Neuronal stem cell (in vitro differentiated cells): ENCODE measurements at regions not wholly inside any gene's neighbourhood (a gene's known extent, or its start where the extent isn't known, plus 50 kb on each side); places are given as distances from the start of the nearest gene placed in this dataset.

ENCODE experiments used
- DNase-seq: peaks from one replicate; pipeline ENCODE4 v3.0.0-alpha.2; 2013; ENCODE audit warnings: low spot score
- H2AFZ ChIP-seq: one replicate; pipeline ENCODE4 v1.6.1; 2013; ENCODE audit warnings: mild to moderate bottlenecking, low read length, inconsistent platforms
- H2AK5ac ChIP-seq: 2 replicates; pipeline ENCODE4 v1.6.1; 2013; ENCODE audit warnings: low read depth, mild to moderate bottlenecking, inconsistent platforms, low read length, moderate library complexity, mixed read lengths
- H2BK120ac ChIP-seq: 2 replicates; pipeline ENCODE4 v1.6.1; 2013; ENCODE audit warnings: low read depth, mild to moderate bottlenecking, inconsistent platforms, low read length, moderate library complexity, mixed read lengths
- H2BK12ac ChIP-seq: one replicate; pipeline ENCODE4 v1.6.1; 2013; ENCODE audit warnings: low read length, inconsistent platforms
- H2BK15ac ChIP-seq: 2 replicates; pipeline ENCODE4 v1.6.1; 2013; ENCODE audit warnings: mild to moderate bottlenecking, low read length, inconsistent platforms, mixed read lengths
- H2BK5ac ChIP-seq: one replicate; pipeline ENCODE4 v1.6.1; 2013; ENCODE audit warnings: inconsistent platforms, mild to moderate bottlenecking, low read length, moderate library complexity
- H3K14ac ChIP-seq: one replicate; pipeline ENCODE4 v1.6.1; 2013; ENCODE audit warnings: low read length, inconsistent platforms
- H3K18ac ChIP-seq: 2 replicates; pipeline ENCODE4 v1.6.1; 2013; ENCODE audit warnings: low read length, inconsistent platforms
- H3K23ac ChIP-seq: 2 replicates; pipeline ENCODE4 v1.6.1; 2013; ENCODE audit warnings: low read depth, mild to moderate bottlenecking, mixed read lengths, low read length, inconsistent platforms; ENCODE audit not compliant: poor library complexity
- H3K27ac ChIP-seq: replicated peaks from 3 replicates; pipeline ENCODE4 v1.5.1; 2013; ENCODE audit warnings: low read length, inconsistent platforms
- H3K27me3 ChIP-seq, 3 experiments: 2 replicates each; pipeline ENCODE4 v1.6.1; 2013; ENCODE audit warnings: low read length in 3 of 3, mild to moderate bottlenecking in 2 of 3, inconsistent platforms in 1 of 3, low read depth in 1 of 3, mixed read lengths in 1 of 3, moderate library complexity in 1 of 3; ENCODE audit not compliant: control insufficient read depth in 3 of 3, insufficient read depth in 3 of 3
- H3K36me3 ChIP-seq, 2 donors: replicated peaks in 1 of 2; 2 replicates each; pipeline ENCODE4 v1.6.1; 2013; ENCODE audit warnings: low read length in 2 of 2; ENCODE audit not compliant: control insufficient read depth in 2 of 2, insufficient read depth in 2 of 2
- H3K4ac ChIP-seq: 2 replicates; pipeline ENCODE4 v1.6.1; 2013; ENCODE audit warnings: inconsistent platforms, mild to moderate bottlenecking, low read length, moderate library complexity
- H3K4me1 ChIP-seq, 2 donors: 1 replicate in 1 of 2; 2 replicates in 1 of 2; pipeline ENCODE4 v1.6.1; 2013; ENCODE audit warnings: low read length in 2 of 2, low read depth in 1 of 2; ENCODE audit not compliant: control insufficient read depth in 2 of 2, insufficient read depth in 1 of 2
- H3K4me2 ChIP-seq: one replicate; pipeline ENCODE4 v1.6.1; 2013; ENCODE audit warnings: mild to moderate bottlenecking, low read length, inconsistent platforms; ENCODE audit not compliant: insufficient read depth, poor library complexity, severe bottlenecking
- H3K4me3 ChIP-seq, 2 donors: 2 replicates each; pipeline ENCODE4 v1.5.1; 2013; ENCODE audit warnings: low read length in 2 of 2, mild to moderate bottlenecking in 2 of 2, inconsistent platforms in 1 of 2, moderate library complexity in 1 of 2
- H3K79me1 ChIP-seq: one replicate; pipeline ENCODE4 v1.6.1; 2013; ENCODE audit warnings: low read depth, mild to moderate bottlenecking, inconsistent platforms, low read length, moderate library complexity
- H3K9ac ChIP-seq: one replicate; pipeline ENCODE4 v1.6.1; 2013; ENCODE audit warnings: mild to moderate bottlenecking, low read depth, low read length, inconsistent platforms; ENCODE audit not compliant: poor library complexity
- H3K9me3 ChIP-seq, 2 donors: replicated peaks in 1 of 2; 2 replicates each; pipeline versions ENCODE3 to v1.6.1; 2013; ENCODE audit warnings: low read length in 2 of 2, mild to moderate bottlenecking in 2 of 2, inconsistent platforms in 1 of 2, low read depth in 1 of 2, mixed read lengths in 1 of 2, moderate library complexity in 1 of 2; ENCODE audit not compliant: control insufficient read depth in 2 of 2, insufficient read depth in 1 of 2
- H4K8ac ChIP-seq: one replicate; pipeline ENCODE4 v1.6.1; 2013; ENCODE audit warnings: low read depth, mild to moderate bottlenecking, inconsistent platforms, low read length, moderate library complexity
- H4K91ac ChIP-seq: one replicate; pipeline ENCODE4 v1.6.1; 2013; ENCODE audit warnings: low read length, low read depth, mild to moderate bottlenecking, inconsistent platforms; ENCODE audit not compliant: poor library complexity
- WGBS, 2 donors: extraction: QIAGEN DNeasy Blood & Tissue Kit; methylation state at CpG; one replicate each; pipeline ENCODE4 v1.1.7; 2013; ENCODE audit warnings: missing lambda C conversion rate in 2 of 2, mixed read lengths in 1 of 2; ENCODE audit not compliant: insufficient read length in 2 of 2, insufficient replicate concordance in 1 of 2; ENCODE audit errors: extremely low coverage in 2 of 2; 5-methylcytosine and 5-hydroxymethylcytosine counted together

- no CpG with 5 or more reads among the region's 1 CpG for WGBS, 2 donors
- Histone ChIP-seq H3K79me1 (no peaks in the 10 kb centered on the region), H2BK120ac (no peak overlapping the region), H3K4ac (no peak overlapping the region), H4K91ac (no peak overlapping the region), H3K18ac (no peak overlapping the region), H3K27me3 (no peaks in the 10 kb centered on the region), H3K4me1 (peaks cover 0 to 2% of the 10 kb centered on the region in 2 donors), H2AK5ac (no peak overlapping the region), H2BK5ac (no peak overlapping the region), H3K23ac (no peak overlapping the region), H3K9ac (no peak overlapping the region), H3K4me2 (no peak overlapping the region), H3K14ac (no peak overlapping the region), H3K4me3 (no peak overlapping the region), H2AFZ (no peak overlapping the region), H4K8ac (no peak overlapping the region), H2BK12ac (no peak overlapping the region), H3K27ac (no peak overlapping the region), H3K36me3 (no peaks in the 10 kb centered on the region), H2BK15ac (no peak overlapping the region), H3K9me3 (no peaks in the 10 kb centered on the region)
- DNase-seq, result no peak
Measured at GRCh38 chr16:65260746-65261145, 138.9 kb upstream of the CDH11 start.

DNA sequence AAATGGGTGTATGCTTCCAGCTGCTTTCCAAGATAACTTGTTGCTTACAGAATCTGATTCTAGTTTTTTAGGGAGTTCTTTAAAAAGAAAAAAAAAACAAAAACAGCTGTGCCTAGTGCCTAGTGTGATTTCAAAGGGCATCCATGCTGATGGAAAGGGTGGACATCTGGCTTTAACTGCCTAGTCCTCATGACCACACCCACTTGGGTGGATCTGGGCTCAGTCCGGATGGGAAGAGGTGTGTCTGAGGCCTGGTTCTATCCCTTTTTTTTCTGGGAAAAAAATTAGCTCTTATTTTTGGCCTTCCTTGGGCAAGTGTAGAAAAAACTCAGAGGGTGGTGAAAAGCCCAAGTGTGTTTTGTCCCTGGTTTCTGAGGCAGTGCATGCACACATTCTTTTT lies 132.3 kb upstream of the CDH11 start:
- WGBS, 2 donors, result no CpG with 5 or more reads among the region's 1 CpG
- H3K36me3 ChIP-seq, result no peaks in the 10 kb centered on the region
- no peak overlapping the region for H3K4me2 ChIP-seq
- no peaks in the 10 kb centered on the region for H3K27me3 ChIP-seq
- no peak overlapping the region for H2BK120ac ChIP-seq
- no peak overlapping the region for H4K91ac ChIP-seq
- H2BK15ac ChIP-seq, result no peak overlapping the region
- no peaks in the 10 kb centered on the region for H3K79me1 ChIP-seq
- H3K18ac ChIP-seq, result no peak overlapping the region
- no peak overlapping the region for H3K14ac ChIP-seq
- no peak overlapping the region for H3K4me3 ChIP-seq
- no peak overlapping the region for H4K8ac ChIP-seq
- no peak overlapping the region for H2BK5ac ChIP-seq
- no peak overlapping the region for H2AFZ ChIP-seq
- DNase-seq, result no peak
- H3K9me3 ChIP-seq, result no peaks in the 10 kb centered on the region
- H2BK12ac ChIP-seq, result no peak overlapping the region
- no peak overlapping the region for H3K9ac ChIP-seq
- no peak overlapping the region for H3K27ac ChIP-seq
- H2AK5ac ChIP-seq, result no peak overlapping the region
- H3K4me1 ChIP-seq, result peaks cover 0 to 2% of the 10 kb centered on the region in 2 donors
- H3K23ac ChIP-seq, result no peak overlapping the region
- H3K4ac ChIP-seq, result no peak overlapping the region

DNA sequence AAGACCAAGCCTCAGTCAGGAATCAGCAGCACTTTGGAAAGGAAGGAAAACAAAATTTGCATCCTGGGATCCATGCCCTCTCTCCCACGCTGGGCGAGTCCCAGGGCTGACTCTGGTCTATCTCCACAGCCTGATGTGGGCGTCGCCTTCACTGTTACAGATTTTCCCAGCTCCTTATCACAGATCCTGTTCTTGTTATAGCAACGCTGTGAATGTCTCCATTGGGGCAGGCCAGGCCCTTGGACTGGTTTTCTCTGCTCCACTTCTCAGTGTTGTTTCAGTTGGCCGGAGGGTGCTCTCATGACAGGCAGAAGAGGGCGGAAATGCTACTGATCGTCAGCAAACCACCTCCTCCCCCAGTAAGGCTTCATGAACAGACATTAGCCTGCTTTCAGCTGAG lies 127.9 kb upstream of the CDH11 start:
- DNase-seq, result no peak
- Histone ChIP-seq H3K9me3 (no peaks in the 10 kb centered on the region), H3K79me1 (no peaks in the 10 kb centered on the region), H4K91ac (no peak overlapping the region), H4K8ac (no peak overlapping the region), H3K23ac (no peak overlapping the region), H2BK120ac (no peak overlapping the region), H3K9ac (no peak overlapping the region), H2BK15ac (no peak overlapping the region), H3K4me1 (peaks cover 0 to 2% of the 10 kb centered on the region in 2 donors), H2AK5ac (no peak overlapping the region), H3K4ac (no peak overlapping the region), H2AFZ (no peak overlapping the region), H2BK12ac (no peak overlapping the region), H2BK5ac (no peak overlapping the region), H3K14ac (no peak overlapping the region), H3K36me3 (no peaks in the 10 kb centered on the region), H3K18ac (peak overlapping the region; percentile 31), H3K4me3 (no peak overlapping the region), H3K27ac (no peak overlapping the region), H3K4me2 (no peak overlapping the region), H3K27me3 (no peaks in the 10 kb centered on the region)
- no CpG with 5 or more reads among the region's 8 CpGs for WGBS, 2 donors

GRCh38 chr16:65244787-65245186 lies 122.9 kb upstream of the CDH11 start:
- H4K91ac ChIP-seq, result no peak overlapping the region
- H3K9ac ChIP-seq, result no peak overlapping the region
- no peak overlapping the region for H2AFZ ChIP-seq
- no peak overlapping the region for H3K27ac ChIP-seq
- DNase-seq, result no peak
- no peak overlapping the region for H2BK5ac ChIP-seq
- no peak overlapping the region for H3K23ac ChIP-seq
- H3K4me2 ChIP-seq, result no peak overlapping the region
- H3K9me3 ChIP-seq, result no peaks in the 10 kb centered on the region
- H3K18ac ChIP-seq, result no peak overlapping the region
- H3K79me1 ChIP-seq, result no peaks in the 10 kb centered on the region
- no peak overlapping the region for H2BK15ac ChIP-seq
- H2AK5ac ChIP-seq, result no peak overlapping the region
- no peak overlapping the region for H3K4me3 ChIP-seq
- H3K14ac ChIP-seq, result no peak overlapping the region
- WGBS, 2 donors, result no CpG with 5 or more reads among the region's 2 CpGs
- no peak overlapping the region for H2BK12ac ChIP-seq
- H4K8ac ChIP-seq, result no peak overlapping the region
- H3K4ac ChIP-seq, result no peak overlapping the region
- peaks cover 0 to under 1% of the 10 kb centered on the region in 2 donors for H3K4me1 ChIP-seq
- no peaks in the 10 kb centered on the region for H3K27me3 ChIP-seq
- no peak overlapping the region for H2BK120ac ChIP-seq
- H3K36me3 ChIP-seq, result no peaks in the 10 kb centered on the region
